COLO829 (cell line): ENCODE measurements at regions not wholly inside any gene's neighbourhood (a gene's known extent, or its start where the extent isn't known, plus 50 kb on each side); places are given as distances from the start of the nearest gene placed in this dataset.

Experiments
- DNase-seq: peaks from one replicate; pipeline ENCODE4 v3.0.0; 2012; ENCODE audit warnings: low spot score

DNA sequence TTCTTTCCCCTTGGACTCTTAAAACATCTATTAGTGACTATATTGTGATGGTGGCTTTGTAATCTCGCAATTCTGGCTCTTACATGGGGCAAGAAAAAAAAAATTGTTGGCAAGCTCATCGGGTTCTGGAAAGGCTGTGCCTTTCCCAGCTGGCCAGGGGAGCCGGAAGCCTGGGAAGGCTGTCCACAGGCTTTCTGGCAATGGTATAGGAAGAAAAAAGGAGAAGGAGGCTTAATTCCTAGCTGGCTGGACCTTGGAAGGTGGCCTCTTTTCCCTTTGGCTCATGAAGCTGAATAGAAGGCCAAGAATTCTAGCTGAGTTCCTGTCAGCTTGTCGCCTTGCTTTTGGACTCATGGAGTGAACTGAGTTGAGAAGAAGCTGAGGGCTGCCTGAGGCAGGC lies 243.5 kb upstream of the SEMA6D start:
- no peak for DNase-seq

DNA sequence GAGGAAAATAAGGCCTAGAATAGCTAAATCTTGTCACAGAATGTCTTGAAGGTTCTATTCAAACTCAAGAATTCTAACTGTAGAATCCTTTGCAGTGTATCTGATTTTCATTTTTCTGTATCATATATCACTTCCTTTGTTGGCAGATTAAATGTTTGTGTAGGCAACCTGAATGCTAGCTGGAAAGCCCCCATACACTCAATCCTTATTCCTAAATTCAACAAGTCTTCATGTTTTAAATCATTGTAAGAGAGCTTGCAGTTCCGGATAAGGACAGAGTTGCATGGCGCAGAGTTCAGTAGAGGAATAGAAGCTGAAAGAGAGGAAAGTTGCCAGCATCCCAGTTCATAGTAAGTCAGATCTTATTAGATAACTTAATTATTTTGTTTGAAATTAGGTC lies 242.0 kb upstream of the SEMA6D start:
- DNase-seq, result no peak

GRCh38 chr15:47477341-47477740 lies 240.0 kb upstream of the SEMA6D start:
- no peak for DNase-seq

DNA sequence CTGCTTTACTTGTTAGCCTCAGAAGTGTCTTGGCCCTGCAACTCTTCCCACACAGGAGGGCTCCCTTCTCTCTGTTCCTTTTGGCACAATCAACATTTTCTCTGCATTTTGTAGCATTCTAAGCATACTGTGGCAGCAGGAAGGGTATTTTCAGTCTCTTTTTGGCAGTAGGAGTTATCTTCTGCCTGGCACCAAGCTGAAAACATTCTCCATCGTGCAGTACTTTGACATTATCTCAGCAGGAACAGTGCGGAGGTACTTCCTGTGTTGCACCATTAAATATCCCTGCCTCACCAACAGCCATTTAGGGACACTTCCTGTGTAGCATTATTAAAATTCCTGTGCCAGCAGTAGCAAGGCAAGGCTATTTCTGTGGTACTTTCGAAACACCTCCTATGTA lies 233.2 kb upstream of the SEMA6D start:
- DNase-seq, result no peak

- no peak for DNase-seq
Observed at GRCh38 chr15:47484997-47485396, 232.3 kb upstream of the SEMA6D start.

DNA sequence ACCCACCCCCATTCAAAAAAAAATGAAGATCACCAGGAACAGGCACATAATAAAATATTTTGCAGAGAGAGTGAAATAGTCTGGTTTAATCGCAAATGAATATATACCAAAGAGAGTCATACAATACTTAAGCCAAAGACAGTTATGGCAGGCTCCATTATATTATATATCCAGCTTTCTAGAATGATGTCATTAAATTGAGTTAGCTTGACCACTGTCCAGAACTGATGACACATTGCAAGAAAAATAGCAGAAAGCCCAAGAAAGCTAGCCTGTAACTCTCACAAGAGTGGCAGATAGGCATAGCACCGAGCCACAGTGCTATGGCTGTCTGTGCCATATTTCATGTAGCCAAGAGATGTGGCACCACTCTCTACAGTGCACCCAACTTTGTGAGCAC lies 231.9 kb upstream of the SEMA6D start:
- DNase-seq, result no peak

GRCh38 chr15:47486040-47486439 lies 231.3 kb upstream of the SEMA6D start:
- no peak for DNase-seq

DNA sequence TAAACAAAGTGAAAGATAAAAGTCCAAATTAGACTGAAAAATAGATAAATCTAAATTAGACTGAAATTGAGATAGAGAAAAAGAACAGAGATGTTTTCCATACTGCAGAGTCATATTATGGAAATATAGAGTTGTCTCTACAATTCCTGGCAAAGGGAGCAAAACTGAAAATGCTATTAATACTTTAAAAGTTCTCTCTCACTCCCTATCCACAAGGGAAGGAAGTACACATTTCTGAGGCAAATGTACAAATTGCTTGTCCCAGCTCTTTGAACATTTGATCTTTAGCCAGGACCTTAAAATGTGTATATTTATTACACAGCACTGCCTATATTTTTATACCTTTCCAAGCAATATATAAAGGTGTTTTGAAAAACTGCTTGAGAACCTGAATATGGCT lies 225.1 kb upstream of the SEMA6D start:
- DNase-seq, result no peak

DNA sequence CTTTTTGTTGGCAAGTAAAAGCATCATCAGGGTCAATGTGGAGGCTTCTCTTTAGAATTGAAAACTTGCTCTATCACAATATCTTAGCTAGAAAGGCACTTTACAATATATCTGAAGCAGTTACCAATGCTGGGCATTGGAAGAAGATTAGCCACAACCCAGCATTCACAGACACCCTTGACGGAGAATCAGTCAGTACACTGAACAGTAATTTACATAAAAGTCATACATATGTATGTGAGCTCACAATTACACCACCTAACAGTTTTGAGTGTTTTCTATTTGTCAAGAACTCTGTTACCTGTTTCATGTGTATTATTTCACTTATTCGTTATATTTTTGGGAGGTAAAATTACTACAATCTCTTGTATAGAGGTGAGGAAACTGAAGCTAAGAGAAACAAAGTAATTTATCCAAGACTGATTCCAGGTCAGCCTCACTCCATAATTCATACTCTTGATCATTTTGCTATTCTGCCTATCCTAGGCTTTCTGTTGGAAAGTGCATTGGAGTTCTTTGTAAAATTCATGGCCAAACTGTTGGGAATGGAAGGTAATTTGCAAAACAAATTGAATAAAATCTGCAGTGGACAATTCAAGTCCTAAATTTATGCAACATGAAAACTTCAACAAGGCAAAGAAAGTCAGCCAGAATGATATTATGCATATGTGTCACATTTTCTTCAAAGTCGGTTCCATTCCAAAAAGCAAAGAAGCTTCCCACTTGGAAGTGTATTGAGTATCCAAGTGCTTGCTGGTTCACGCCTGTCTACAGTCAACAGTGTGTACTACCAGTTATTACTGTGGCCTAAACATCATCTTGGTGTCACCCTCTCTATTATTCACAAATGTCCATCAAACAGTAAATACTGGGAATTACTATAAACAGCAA lies 223.7 kb upstream of the SEMA6D start:
- no peak for DNase-seq

GRCh38 chr15:47496343-47497185 lies 220.7 kb upstream of the SEMA6D start:
- no peak for DNase-seq

GRCh38 chr15:47500842-47501241 lies 216.5 kb upstream of the SEMA6D start:
- DNase-seq, result no peak

GRCh38 chr15:47502041-47502440 lies 215.3 kb upstream of the SEMA6D start:
- no peak for DNase-seq

DNA sequence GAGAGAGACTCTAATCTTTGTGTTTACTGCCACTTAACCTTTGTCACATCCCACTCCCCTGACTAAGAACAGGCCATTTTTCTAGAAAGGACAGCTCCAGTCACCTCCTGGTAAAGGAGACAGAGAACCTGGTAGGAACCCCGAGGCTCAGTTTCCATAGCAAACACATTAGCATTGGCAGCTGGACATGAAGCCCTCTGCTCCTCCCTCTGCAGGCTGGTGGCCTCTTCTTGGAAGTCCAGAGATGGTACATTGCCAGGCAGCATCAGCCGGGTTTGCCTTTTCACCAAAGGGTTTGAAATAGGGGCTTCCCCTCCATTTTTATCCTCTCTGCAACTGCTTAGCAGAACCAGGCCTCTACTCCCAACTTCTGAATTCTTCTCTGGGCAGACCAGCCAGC lies 213.4 kb upstream of the SEMA6D start:
- no peak for DNase-seq

DNA sequence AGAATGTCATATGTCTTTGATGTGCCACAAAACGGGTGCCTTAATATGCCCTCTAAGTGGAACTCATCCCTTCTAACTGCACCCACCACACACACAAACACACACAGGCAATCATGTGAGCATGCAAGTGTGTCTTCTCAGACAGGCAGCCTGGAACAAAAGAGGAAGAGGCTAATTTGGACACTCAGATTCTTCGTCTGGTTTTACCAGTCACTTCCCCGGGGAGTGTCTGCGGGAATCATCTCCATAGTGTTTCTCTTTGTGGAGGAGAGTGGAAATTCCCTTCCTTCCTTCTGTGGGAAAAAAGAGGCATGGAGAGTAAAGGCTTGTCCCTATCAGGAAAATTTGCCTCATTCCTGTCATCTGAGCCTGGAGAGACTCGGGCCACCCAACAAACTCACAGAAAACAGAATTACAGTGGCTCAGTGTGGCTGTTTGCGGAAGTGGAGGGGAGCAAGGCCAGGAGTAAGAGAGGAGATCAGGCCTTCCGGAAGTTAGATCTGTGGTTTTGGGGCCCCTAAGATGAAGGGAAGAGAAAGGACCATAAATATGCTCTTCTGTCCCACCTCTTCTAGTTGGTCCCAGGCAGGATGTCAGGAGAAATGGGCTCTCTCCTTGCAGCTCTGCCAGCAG lies 212.6 kb upstream of the SEMA6D start:
- no peak for DNase-seq

- no peak for DNase-seq
Observed at GRCh38 chr15:47505712-47506328, 211.5 kb upstream of the SEMA6D start.

DNA sequence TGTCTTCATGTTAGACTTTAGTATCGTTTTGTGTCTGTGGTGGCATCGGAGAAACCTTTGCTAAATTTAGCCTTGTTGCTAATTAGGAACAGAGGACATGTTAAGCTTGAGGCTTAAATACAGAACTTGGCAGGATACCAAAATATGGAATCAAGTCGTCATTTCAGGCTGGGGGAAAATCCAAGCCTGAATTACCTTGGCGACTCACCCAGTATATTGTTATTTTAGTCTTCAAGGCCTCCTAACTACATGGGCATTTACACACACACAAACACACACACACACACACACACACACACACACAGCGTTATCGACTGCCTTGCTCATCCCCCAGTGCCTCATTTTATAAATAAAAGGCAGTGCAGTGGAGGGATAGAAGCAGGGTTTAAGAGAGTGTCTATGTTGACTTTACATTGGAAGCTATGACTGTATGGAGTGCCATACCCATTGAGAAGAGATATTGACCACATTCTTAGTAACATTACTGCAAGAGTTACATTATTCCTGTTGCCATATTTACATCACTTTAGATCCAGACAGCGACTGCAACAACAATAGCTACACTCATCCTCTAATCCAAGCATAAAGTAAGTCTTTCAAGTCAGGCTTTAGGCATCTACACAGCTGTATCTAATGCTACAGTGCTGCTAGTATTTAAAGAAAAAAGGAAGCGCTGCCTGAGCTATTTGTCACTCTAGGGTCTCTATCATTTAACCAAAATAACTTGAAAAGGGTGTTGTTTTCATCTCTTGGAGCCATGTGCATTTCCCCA lies 210.8 kb upstream of the SEMA6D start:
- peak; percentile 51 for DNase-seq

DNA sequence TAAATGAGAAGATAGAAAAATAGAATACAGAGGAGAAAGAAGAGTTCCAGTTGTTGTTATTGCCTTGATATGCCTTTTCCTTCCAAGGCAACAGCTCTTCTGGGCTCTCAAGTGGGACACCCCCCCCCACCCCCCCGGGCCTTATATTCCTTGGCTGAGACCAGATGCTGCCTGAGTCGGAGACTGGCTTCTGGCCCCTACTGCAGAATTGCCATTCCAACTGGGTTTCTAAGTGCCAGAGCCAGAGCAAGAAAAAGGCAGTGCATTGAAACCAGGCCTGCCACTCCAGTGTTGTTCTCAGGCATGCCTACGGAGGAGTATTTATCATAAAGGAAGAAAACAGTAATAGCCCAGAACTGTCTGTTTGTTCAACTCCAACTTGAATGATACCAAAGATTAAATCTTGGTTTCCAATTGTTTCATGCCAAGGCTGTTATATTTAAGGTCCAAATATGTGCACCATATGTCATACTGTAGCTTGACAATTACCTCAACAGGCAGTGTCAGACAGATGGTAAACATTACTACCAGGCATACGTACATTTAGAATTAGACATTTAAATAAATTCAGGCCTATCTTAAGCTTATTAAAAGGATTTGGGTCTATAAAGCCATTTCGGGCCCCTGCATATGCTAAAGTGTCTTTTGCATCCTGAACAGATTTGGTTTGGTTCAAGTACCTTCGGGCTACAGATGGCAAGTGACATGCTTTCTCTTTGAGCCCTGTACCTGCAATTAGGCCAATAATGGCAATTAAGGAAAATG lies 209.9 kb upstream of the SEMA6D start:
- no peak for DNase-seq

DNA sequence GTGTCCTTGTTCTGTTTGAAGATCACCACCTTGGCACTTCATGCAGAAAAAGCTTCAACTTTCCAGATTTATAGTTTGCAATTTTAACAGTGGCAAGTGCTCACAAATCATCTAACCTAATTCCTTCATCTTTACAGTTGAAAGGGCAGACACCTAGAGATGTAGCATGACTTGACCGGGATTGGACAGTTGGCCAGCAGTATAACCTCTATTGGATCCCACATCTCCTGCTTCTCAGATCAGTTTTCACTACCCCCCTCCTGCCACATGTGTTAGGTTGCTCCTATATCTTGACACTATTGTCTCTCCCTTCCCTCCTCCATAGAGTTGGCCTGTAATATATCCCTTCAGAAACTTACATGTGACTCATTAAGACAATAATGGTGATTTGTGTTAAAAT lies 206.0 kb upstream of the SEMA6D start:
- no peak for DNase-seq

GRCh38 chr15:47513471-47513870 lies 203.8 kb upstream of the SEMA6D start:
- no peak for DNase-seq

DNA sequence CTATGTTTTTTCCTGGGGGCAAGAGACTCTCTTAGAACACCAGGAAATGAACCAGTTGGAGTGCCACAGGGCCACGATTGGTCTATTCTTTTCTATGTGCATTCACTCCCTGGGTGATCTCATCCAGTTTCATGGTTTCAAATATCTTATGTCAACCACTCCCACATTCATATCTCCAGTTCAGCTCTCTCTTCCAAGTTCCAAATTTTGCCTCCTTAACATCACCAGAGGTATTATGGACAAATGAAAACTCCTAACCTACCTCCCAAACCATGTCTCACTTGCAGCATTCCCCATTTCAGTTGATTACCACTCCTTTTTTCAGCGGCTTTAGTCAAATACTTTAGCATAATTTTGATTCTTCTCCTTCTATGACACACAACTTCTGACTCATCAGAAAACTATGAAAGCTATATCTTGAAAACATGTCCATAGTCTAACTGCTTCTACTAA lies 203.1 kb upstream of the SEMA6D start:
- DNase-seq, result peak; percentile 32

DNA sequence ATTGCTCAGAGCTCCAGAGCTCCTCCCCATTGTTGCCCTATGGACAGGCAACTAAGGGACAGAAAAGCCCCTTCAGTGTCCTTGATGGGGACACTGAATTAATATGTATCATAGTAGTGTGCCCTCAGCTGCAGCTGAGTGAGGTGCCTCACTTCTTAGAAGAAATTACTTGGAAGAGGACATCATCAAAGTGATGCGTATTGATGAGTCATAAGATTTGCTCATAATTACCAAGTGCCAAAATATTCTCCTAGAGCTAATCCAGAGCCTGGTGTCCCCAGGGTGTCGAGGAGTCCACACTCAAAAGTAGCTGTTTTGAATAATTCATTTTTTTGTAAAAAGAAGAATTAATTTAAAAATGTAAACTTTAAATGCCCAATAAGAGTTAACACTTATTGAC lies 200.7 kb upstream of the SEMA6D start:
- no peak for DNase-seq
